A549 (cell line): ENCODE measurements at regions not wholly inside any gene's neighbourhood (a gene's known extent, or its start where the extent isn't known, plus 50 kb on each side); places are given as distances from the start of the nearest gene placed in this dataset.

Source experiments
- HDAC2 ChIP-seq: fragments of 200-600 bp; sonication (generic); IDR thresholded peaks from 2 replicates; pipeline ENCODE4 v1.6.1; 2016
- PBX3 ChIP-seq: IDR thresholded peaks from 2 replicates; pipeline ENCODE4 v1.6.1; 2012
- POLR2AphosphoS2 ChIP-seq: conservative IDR thresholded peaks from 2 replicates; pipeline ENCODE4 v1.6.1; 2012; ENCODE audit warnings: low read length, improper control_type of control experiment, inconsistent platforms
- RFX5 ChIP-seq: fragments of 450-650 bp; IDR thresholded peaks from 2 replicates; pipeline ENCODE4 v1.7.1; 2014; ENCODE audit warnings: antibody characterized with exemption, mild to moderate bottlenecking, moderate library complexity
- TF ChIP-seq, protein P1 (sequence below): fragments of >200 bp; sonication (Bioruptor Twin); formaldehyde crosslinking; IDR thresholded peaks from 3 replicates; pipeline ENCODE4 v1.5.1; 2016

DNA sequence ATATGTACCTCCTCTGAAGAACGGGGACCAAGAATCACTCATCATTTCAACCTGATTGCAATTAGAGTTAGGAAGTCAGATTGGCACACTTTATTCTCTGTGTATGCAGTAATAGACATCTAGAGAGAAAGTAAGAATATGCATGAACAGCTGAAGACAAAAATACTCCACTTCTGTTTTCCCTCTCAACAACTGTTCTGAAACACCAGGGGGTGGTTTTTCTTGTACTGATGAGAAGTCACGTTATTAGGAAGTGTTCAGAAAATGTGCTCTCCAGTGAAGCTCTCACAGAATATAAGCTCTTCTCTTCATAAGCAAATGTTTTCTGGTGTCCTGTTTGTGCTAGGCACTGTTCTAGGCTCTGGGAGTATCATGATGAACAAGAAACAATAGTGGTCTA is 531.7 kb upstream of the C9orf72 start:
- TF ChIP-seq HDAC2 (no peak), POLR2AphosphoS2 (no peak), PBX3 (no peak), RFX5 (no peak)
- TF ChIP-seq, protein P1, sequence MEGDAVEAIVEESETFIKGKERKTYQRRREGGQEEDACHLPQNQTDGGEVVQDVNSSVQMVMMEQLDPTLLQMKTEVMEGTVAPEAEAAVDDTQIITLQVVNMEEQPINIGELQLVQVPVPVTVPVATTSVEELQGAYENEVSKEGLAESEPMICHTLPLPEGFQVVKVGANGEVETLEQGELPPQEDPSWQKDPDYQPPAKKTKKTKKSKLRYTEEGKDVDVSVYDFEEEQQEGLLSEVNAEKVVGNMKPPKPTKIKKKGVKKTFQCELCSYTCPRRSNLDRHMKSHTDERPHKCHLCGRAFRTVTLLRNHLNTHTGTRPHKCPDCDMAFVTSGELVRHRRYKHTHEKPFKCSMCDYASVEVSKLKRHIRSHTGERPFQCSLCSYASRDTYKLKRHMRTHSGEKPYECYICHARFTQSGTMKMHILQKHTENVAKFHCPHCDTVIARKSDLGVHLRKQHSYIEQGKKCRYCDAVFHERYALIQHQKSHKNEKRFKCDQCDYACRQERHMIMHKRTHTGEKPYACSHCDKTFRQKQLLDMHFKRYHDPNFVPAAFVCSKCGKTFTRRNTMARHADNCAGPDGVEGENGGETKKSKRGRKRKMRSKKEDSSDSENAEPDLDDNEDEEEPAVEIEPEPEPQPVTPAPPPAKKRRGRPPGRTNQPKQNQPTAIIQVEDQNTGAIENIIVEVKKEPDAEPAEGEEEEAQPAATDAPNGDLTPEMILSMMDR, result no peak
